ENCODE measurements at regions not wholly inside any gene's neighbourhood (a gene's known extent, or its start where the extent isn't known, plus 50 kb on each side); places are given as distances from the start of the nearest gene placed in this dataset.

- no peak for DNase-seq
Measured at GRCh38 chr18:2281523-2282199, 289.6 kb downstream of the METTL4 start.

- no peak for DNase-seq
Measured at GRCh38 chr18:2293109-2293839, 278.0 kb downstream of the METTL4 start.

- DNase-seq: no peak
Measured at GRCh38 chr18:2301316-2301715, 270.0 kb downstream of the METTL4 start.

- DNase-seq: no peak
Measured at GRCh38 chr18:2302012-2302411, 269.3 kb downstream of the METTL4 start.

- no peak for DNase-seq
Measured at GRCh38 chr18:2302628-2303516, 268.4 kb downstream of the METTL4 start.

- DNase-seq: no peak
Measured at GRCh38 chr18:2303517-2304238, 267.6 kb downstream of the METTL4 start.

GRCh38 chr18:2304378-2305175, 266.7 kb downstream of the METTL4 start:
- no peak for DNase-seq

- DNase-seq: no peak
Measured at GRCh38 chr18:2306606-2307005, 264.7 kb downstream of the METTL4 start.

GRCh38 chr18:2310886-2311285, 260.4 kb downstream of the METTL4 start:
- no peak for DNase-seq

- DNase-seq: no peak
Measured at GRCh38 chr18:2312440-2312839, 258.9 kb downstream of the METTL4 start.

- DNase-seq: no peak
Measured at GRCh38 chr18:2313332-2313731, 258.0 kb downstream of the METTL4 start.

- DNase-seq: no peak
Measured at GRCh38 chr18:2316082-2316750, 255.1 kb downstream of the METTL4 start.

- DNase-seq: no peak
Measured at GRCh38 chr18:2316751-2317696, 254.3 kb downstream of the METTL4 start.

- DNase-seq: no peak
Measured at GRCh38 chr18:2324459-2324858, 246.8 kb downstream of the METTL4 start.

- DNase-seq: no peak
Measured at GRCh38 chr18:2325308-2325849, 245.9 kb downstream of the METTL4 start.

GRCh38 chr18:2325933-2326332, 245.4 kb downstream of the METTL4 start:
- DNase-seq: no peak

- no peak for DNase-seq
Measured at GRCh38 chr18:2326999-2327398, 244.3 kb downstream of the METTL4 start.

GRCh38 chr18:2330764-2331163, 240.5 kb downstream of the METTL4 start:
- DNase-seq: no peak

- no peak for DNase-seq
Measured at GRCh38 chr18:2331491-2331890, 239.8 kb downstream of the METTL4 start.
